ENCODE measurements at regions not wholly inside any gene's neighbourhood (a gene's known extent, or its start where the extent isn't known, plus 50 kb on each side); places are given as distances from the start of the nearest gene placed in this dataset.

GRCh38 chr5:51961154-51961562, 577.9 kb downstream of the ISL1 start:
- Histone ChIP-seq H3K4me1 (replicated peaks in 1 of 2) (peaks cover 0 to 4% of the 10 kb centered on the region in 2 donors), H3K27ac (no peak overlapping the region), H3K4me3 (no peak overlapping the region)
- peak in 6 of 8 experiments; percentile 43 to 97 (median 70) for ATAC-seq (replicated peaks in 6 of 8)
- 20 to 100% (median 50%) methylated on average over 2 to 4 of the region's 4 CpGs; no CpG with 5 or more reads in 4 of the 10 experiments for WGBS, 10 experiments
- in situ Hi-C loops (cut with MboI; ENCODE audit: low pct_unique_long_range_greater_than_20kb in 2 of 9, low sequenced_read_pairs in 9 of 9, unreplicated experiment in 9 of 9): loop anchor here in 1 of 9 experiments (25.0 kb wide), 1 partner anchor 574 kb away; the partner anchor contains the start of gene ISL1

GRCh38 chr5:51968756-51969155, 585.5 kb downstream of the ISL1 start:
- Histone ChIP-seq H3K27ac (no peak overlapping the region), H3K4me1 (replicated peaks in 1 of 2) (no peaks in the 10 kb centered on the region), H3K4me3 (no peak overlapping the region)
- in situ Hi-C loops (cut with MboI; ENCODE audit: low pct_unique_long_range_greater_than_20kb in 2 of 9, low sequenced_read_pairs in 9 of 9, unreplicated experiment in 9 of 9): loop anchor here in 1 of 9 experiments (25.0 kb wide), 1 partner anchor 581 kb away; the partner anchor contains the start of gene ISL1
- no peak for ATAC-seq (replicated peaks in 6 of 8)
- 0 to 67% (median 0%) methylated on average over 1 of the region's 1 CpG; no CpG with 5 or more reads in 2 of the 10 experiments for WGBS, 10 experiments

GRCh38 chr5:51974834-51975233, 591.6 kb downstream of the ISL1 start:
- Histone ChIP-seq H3K27ac (no peak overlapping the region), H3K4me1 (replicated peaks in 1 of 2) (no peaks in the 10 kb centered on the region), H3K4me3 (no peak overlapping the region)
- in situ Hi-C loops (cut with MboI; ENCODE audit: low pct_unique_long_range_greater_than_20kb in 2 of 9, low sequenced_read_pairs in 9 of 9, unreplicated experiment in 9 of 9): loop anchor here in 1 of 9 experiments (25.0 kb wide), 2 partner anchors 588 to 1013 kb away; partner anchors contain the start of gene ISL1
- ATAC-seq (replicated peaks in 6 of 8): no peak
- WGBS, 10 experiments: 0 to 100% (median 92%) methylated on average over 1 to 6 of the region's 6 CpGs

- H3K4me3 ChIP-seq: no peak overlapping the region
- in situ Hi-C loops (cut with MboI; ENCODE audit: low pct_unique_long_range_greater_than_20kb in 2 of 9, low sequenced_read_pairs in 9 of 9, unreplicated experiment in 9 of 9): loop anchor here in 1 of 9 experiments (25.0 kb wide), 1 partner anchor 1015 kb away; no protein-coding TSS in a partner anchor
- ATAC-seq (replicated peaks in 6 of 8): no peak
- H3K4me1 ChIP-seq (replicated peaks in 1 of 2): no peaks in the 10 kb centered on the region
- no peak overlapping the region for H3K27ac ChIP-seq
- 0 to 86% (median 69%) methylated on average over 1 of the region's 1 CpG; no CpG with 5 or more reads in 4 of the 10 experiments for WGBS, 10 experiments
These were observed 593.8 kb downstream of the ISL1 start for GRCh38 chr5:51977014-51977413.

- in situ Hi-C loops (cut with MboI; ENCODE audit: low pct_unique_long_range_greater_than_20kb in 2 of 9, low sequenced_read_pairs in 9 of 9, unreplicated experiment in 9 of 9): loop anchor here in 1 of 9 experiments (25.0 kb wide), 1 partner anchor 1021 kb away; no protein-coding TSS in a partner anchor
- H3K4me1 ChIP-seq (replicated peaks in 1 of 2): peaks cover 3 to 11% of the 10 kb centered on the region in 2 donors
- no peak overlapping the region for H3K27ac ChIP-seq
- ATAC-seq (replicated peaks in 6 of 8): no peak
- H3K4me3 ChIP-seq: no peak overlapping the region
These were observed 599.9 kb downstream of the ISL1 start for GRCh38 chr5:51983161-51983560.

- ATAC-seq (replicated peaks in 6 of 8): peak in 1 of 8 experiments; percentile 22
- 6 to 100% (median 75%) methylated on average over 1 to 3 of the region's 3 CpGs for WGBS, 10 experiments
- in situ Hi-C loops (cut with MboI; ENCODE audit: low pct_unique_long_range_greater_than_20kb in 2 of 9, low sequenced_read_pairs in 9 of 9, unreplicated experiment in 9 of 9): loop anchor here in 1 of 9 experiments (25.0 kb wide), 1 partner anchor 1024 kb away; no protein-coding TSS in a partner anchor
- Histone ChIP-seq H3K4me3 (no peak overlapping the region), H3K27ac (no peak overlapping the region), H3K4me1 (replicated peaks in 1 of 2) (peaks cover 3 to 22% of the 10 kb centered on the region in 2 donors)
These were observed 603.5 kb downstream of the ISL1 start for GRCh38 chr5:51986733-51987132.

- in situ Hi-C loops (cut with MboI; ENCODE audit: low pct_unique_long_range_greater_than_20kb in 2 of 9, low sequenced_read_pairs in 9 of 9, unreplicated experiment in 9 of 9): loop anchor here in 1 of 9 experiments (25.0 kb wide), 1 partner anchor 1025 kb away; no protein-coding TSS in a partner anchor
- ATAC-seq (replicated peaks in 6 of 8): no peak
These were observed 604.0 kb downstream of the ISL1 start for GRCh38 chr5:51987239-51987638.

GRCh38 chr5:51987669-51988209, 604.5 kb downstream of the ISL1 start:
- peaks cover 3 to 22% of the 10 kb centered on the region in 2 donors for H3K4me1 ChIP-seq (replicated peaks in 1 of 2)
- H3K4me3 ChIP-seq: no peak overlapping the region
- H3K27ac ChIP-seq: no peak overlapping the region
- 46 to 100% (median 84%) methylated on average over 1 to 2 of the region's 2 CpGs; no CpG with 5 or more reads in 4 of the 10 experiments for WGBS, 10 experiments
- in situ Hi-C loops (cut with MboI; ENCODE audit: low pct_unique_long_range_greater_than_20kb in 2 of 9, low sequenced_read_pairs in 9 of 9, unreplicated experiment in 9 of 9): loop anchor here in 1 of 9 experiments (25.0 kb wide), 1 partner anchor 1025 kb away; no protein-coding TSS in a partner anchor
- ATAC-seq (replicated peaks in 6 of 8): peak in 1 of 8 experiments; percentile 30

More at GRCh38 chr5:51987239-51987638, 604.0 kb downstream of the ISL1 start:
- H3K4me3 ChIP-seq: no peak overlapping the region
- peaks cover 3 to 22% of the 10 kb centered on the region in 2 donors for H3K4me1 ChIP-seq (replicated peaks in 1 of 2)
- no peak overlapping the region for H3K27ac ChIP-seq

GRCh38 chr5:51988634-51989033, 605.4 kb downstream of the ISL1 start:
- in situ Hi-C loops (cut with MboI; ENCODE audit: low pct_unique_long_range_greater_than_20kb in 2 of 9, low sequenced_read_pairs in 9 of 9, unreplicated experiment in 9 of 9): loop anchor here in 1 of 9 experiments (25.0 kb wide), 1 partner anchor 1026 kb away; no protein-coding TSS in a partner anchor
- peak in 5 of 8 experiments; percentile 48 to 99 (median 94) for ATAC-seq (replicated peaks in 6 of 8)
- Histone ChIP-seq H3K27ac (no peak overlapping the region), H3K4me1 (replicated peaks in 1 of 2) (peaks cover 3 to 22% of the 10 kb centered on the region in 2 donors), H3K4me3 (no peak overlapping the region)
- 0 to 100% (median 0%) methylated on average over 1 to 5 of the region's 6 CpGs; no CpG with 5 or more reads in 1 of the 10 experiments for WGBS, 10 experiments

- Histone ChIP-seq H3K27ac (no peak overlapping the region), H3K4me3 (no peak overlapping the region), H3K4me1 (replicated peaks in 1 of 2) (peaks cover 3 to 22% of the 10 kb centered on the region in 2 donors)
- in situ Hi-C loops (cut with MboI; ENCODE audit: low pct_unique_long_range_greater_than_20kb in 2 of 9, low sequenced_read_pairs in 9 of 9, unreplicated experiment in 9 of 9): loop anchor here in 1 of 9 experiments (25.0 kb wide), 1 partner anchor 1028 kb away; no protein-coding TSS in a partner anchor
- ATAC-seq (replicated peaks in 6 of 8): peak in 1 of 8 experiments; percentile 39
- WGBS, 10 experiments: 0 to 96% (median 71%) methylated on average over 1 to 2 of the region's 2 CpGs; no CpG with 5 or more reads in 1 of the 10 experiments
These were observed 607.0 kb downstream of the ISL1 start for GRCh38 chr5:51990241-51990640.

GRCh38 chr5:51990661-51991180, 607.5 kb downstream of the ISL1 start:
- H3K27ac ChIP-seq: no peak overlapping the region
- peak in 2 of 8 experiments; percentile 21 to 51 for ATAC-seq (replicated peaks in 6 of 8)
- 0 to 72% (median 20%) methylated on average over 1 of the region's 1 CpG; no CpG with 5 or more reads in 1 of the 10 experiments for WGBS, 10 experiments
- in situ Hi-C loops (cut with MboI; ENCODE audit: low pct_unique_long_range_greater_than_20kb in 2 of 9, low sequenced_read_pairs in 9 of 9, unreplicated experiment in 9 of 9): loop anchor here in 1 of 9 experiments (25.0 kb wide), 1 partner anchor 1028 kb away; no protein-coding TSS in a partner anchor
- peaks cover 3 to 22% of the 10 kb centered on the region in 2 donors for H3K4me1 ChIP-seq (replicated peaks in 1 of 2)
- no peak overlapping the region for H3K4me3 ChIP-seq

- peak in 3 of 8 experiments; percentile 23 to 74 (median 66) for ATAC-seq (replicated peaks in 6 of 8)
- Histone ChIP-seq H3K4me3 (no peak overlapping the region), H3K4me1 (replicated peaks in 1 of 2) (peaks cover 3 to 15% of the 10 kb centered on the region in 2 donors), H3K27ac (no peak overlapping the region)
- in situ Hi-C loops (cut with MboI; ENCODE audit: low pct_unique_long_range_greater_than_20kb in 2 of 9, low sequenced_read_pairs in 9 of 9, unreplicated experiment in 9 of 9): loop anchor here in 1 of 9 experiments (25.0 kb wide), 1 partner anchor 1030 kb away; no protein-coding TSS in a partner anchor
- whole genome bisulfite sequencing, 10 experiments: 7 to 100% (median 84%) methylated on average over 2 to 3 of the region's 3 CpGs; no CpG with 5 or more reads in 1 of the 10 experiments
These were observed 608.7 kb downstream of the ISL1 start for GRCh38 chr5:51991940-51992339.

GRCh38 chr5:51995773-51996306, 612.6 kb downstream of the ISL1 start:
- in situ Hi-C loops (cut with MboI; ENCODE audit: low pct_unique_long_range_greater_than_20kb in 2 of 9, low sequenced_read_pairs in 9 of 9, unreplicated experiment in 9 of 9): loop anchor here in 1 of 9 experiments (25.0 kb wide), 1 partner anchor 1034 kb away; no protein-coding TSS in a partner anchor
- H3K4me1 ChIP-seq (replicated peaks in 1 of 2): peaks cover 5% of the 10 kb centered on the region in 2 donors
- ATAC-seq (replicated peaks in 6 of 8): no peak
- 4 to 92% (median 82%) methylated on average over 2 to 5 of the region's 5 CpGs for WGBS, 10 experiments
- no peak overlapping the region for H3K27ac ChIP-seq
- no peak overlapping the region for H3K4me3 ChIP-seq

Data from motor neuron (in vitro differentiated cells).